ENCODE measurements at regions not wholly inside any gene's neighbourhood (a gene's known extent, or its start where the extent isn't known, plus 50 kb on each side); places are given as distances from the start of the nearest gene placed in this dataset.

GRCh38 chr16:86436466-86437185 is 73.7 kb upstream of the FOXF1 start:
- TF ChIP-seq, protein P1, sequence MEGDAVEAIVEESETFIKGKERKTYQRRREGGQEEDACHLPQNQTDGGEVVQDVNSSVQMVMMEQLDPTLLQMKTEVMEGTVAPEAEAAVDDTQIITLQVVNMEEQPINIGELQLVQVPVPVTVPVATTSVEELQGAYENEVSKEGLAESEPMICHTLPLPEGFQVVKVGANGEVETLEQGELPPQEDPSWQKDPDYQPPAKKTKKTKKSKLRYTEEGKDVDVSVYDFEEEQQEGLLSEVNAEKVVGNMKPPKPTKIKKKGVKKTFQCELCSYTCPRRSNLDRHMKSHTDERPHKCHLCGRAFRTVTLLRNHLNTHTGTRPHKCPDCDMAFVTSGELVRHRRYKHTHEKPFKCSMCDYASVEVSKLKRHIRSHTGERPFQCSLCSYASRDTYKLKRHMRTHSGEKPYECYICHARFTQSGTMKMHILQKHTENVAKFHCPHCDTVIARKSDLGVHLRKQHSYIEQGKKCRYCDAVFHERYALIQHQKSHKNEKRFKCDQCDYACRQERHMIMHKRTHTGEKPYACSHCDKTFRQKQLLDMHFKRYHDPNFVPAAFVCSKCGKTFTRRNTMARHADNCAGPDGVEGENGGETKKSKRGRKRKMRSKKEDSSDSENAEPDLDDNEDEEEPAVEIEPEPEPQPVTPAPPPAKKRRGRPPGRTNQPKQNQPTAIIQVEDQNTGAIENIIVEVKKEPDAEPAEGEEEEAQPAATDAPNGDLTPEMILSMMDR (conservative IDR thresholded peaks at IDR 0.05; ENCODE audit: low read depth, low read length), result no peak
- TF ChIP-seq EZH2phosphoT487 (IDR thresholded peaks at IDR 0.05; ENCODE audit: borderline replicate concordance, low read length), result no peak

Data from PC-3 (cell line).